Endodermal cell (in vitro differentiated cells): ENCODE measurements at regions not wholly inside any gene's neighbourhood (a gene's known extent, or its start where the extent isn't known, plus 50 kb on each side); places are given as distances from the start of the nearest gene placed in this dataset.

Experiments
- DNase-seq: peaks from one replicate; pipeline ENCODE4 v3.0.0-alpha.2; 2017
- H3K27ac ChIP-seq: 2 replicates; pipeline ENCODE4 v1.5.1; 2013; ENCODE audit warnings: mild to moderate bottlenecking, low read depth, low read length, moderate library complexity
- H3K27me3 ChIP-seq: 2 replicates; pipeline ENCODE4 v1.6.1; 2013; ENCODE audit warnings: mild to moderate bottlenecking, low read length, moderate library complexity; ENCODE audit not compliant: insufficient read depth, control insufficient read depth, poor library complexity, severe bottlenecking
- H3K36me3 ChIP-seq: 2 replicates; pipeline ENCODE4 v1.7.0; 2013; ENCODE audit warnings: mild to moderate bottlenecking, low read length, moderate library complexity; ENCODE audit not compliant: control insufficient read depth, insufficient read depth
- H3K4me1 ChIP-seq: one replicate; pipeline ENCODE4 v1.7.0; 2013; ENCODE audit warnings: low read length; ENCODE audit not compliant: control insufficient read depth, insufficient read depth
- H3K4me3 ChIP-seq: 2 replicates; pipeline ENCODE4 v1.5.1; 2013; ENCODE audit warnings: mild to moderate bottlenecking, low read length, moderate library complexity
- H3K9ac ChIP-seq: 2 replicates; pipeline ENCODE4 v1.6.1; 2013; ENCODE audit warnings: mild to moderate bottlenecking, low read length, moderate library complexity; ENCODE audit not compliant: poor library complexity, severe bottlenecking; ENCODE audit errors: extremely low read depth
- H3K9me3 ChIP-seq: 2 replicates; pipeline ENCODE4 v1.6.1; 2013; ENCODE audit warnings: mild to moderate bottlenecking, low read length, moderate library complexity; ENCODE audit not compliant: control insufficient read depth
- H3K27ac Mint-ChIP-seq: 2 replicates; pipeline ENCODE4 v1.8.0; 2020; ENCODE audit warnings: mixed read lengths
- H3K27me3 Mint-ChIP-seq: 2 replicates; pipeline ENCODE4 v1.8.0; 2021; ENCODE audit warnings: mild to moderate bottlenecking, mixed read lengths; ENCODE audit not compliant: insufficient read depth
- H3K36me3 Mint-ChIP-seq: 2 replicates; pipeline ENCODE4 v1.8.0; 2020; ENCODE audit warnings: low read depth, mixed read lengths
- H3K4me1 Mint-ChIP-seq: 2 replicates; pipeline ENCODE4 v1.8.0; 2020; ENCODE audit warnings: mixed read lengths
- H3K4me3 Mint-ChIP-seq: 2 replicates; pipeline ENCODE4 v1.8.0; 2020; ENCODE audit warnings: mild to moderate bottlenecking, moderate library complexity, mixed read lengths
- H3K9me3 Mint-ChIP-seq: 2 replicates; pipeline ENCODE4 v1.8.0; 2020; ENCODE audit warnings: mild to moderate bottlenecking, mixed read lengths
- CTCF ChIP-seq: fragments of 200-600 bp; sonication (generic); conservative IDR thresholded peaks from 2 replicates; pipeline ENCODE4 v1.5.0; 2021; ENCODE audit warnings: antibody characterized with exemption, mild to moderate bottlenecking
- WGBS, 2 experiments: methylation state at CpG; one replicate each; pipeline versions ENCODE4 v1.1.5 to v1.1.7; 2013; ENCODE audit warnings: missing lambda C conversion rate in 2 of 2, mixed read lengths in 1 of 2; ENCODE audit not compliant: insufficient coverage in 1 of 2, insufficient read length in 1 of 2; 5-methylcytosine and 5-hydroxymethylcytosine counted together

GRCh38 chr3:107907996-107908395 lies 182.8 kb downstream of the CD47 start:
- Histone ChIP-seq H3K27me3 (no peaks in the 10 kb centered on the region), H3K4me1 (no peaks in the 10 kb centered on the region)

GRCh38 chr3:107904536-107905066 lies 186.2 kb downstream of the CD47 start:
- Histone ChIP-seq H3K9me3 (no peaks in the 10 kb centered on the region), H3K4me3 (no peak overlapping the region), H3K27ac (no peak overlapping the region), H3K4me1 (no peaks in the 10 kb centered on the region), H3K27me3 (no peaks in the 10 kb centered on the region), H3K9ac (no peak overlapping the region), H3K36me3 (no peaks in the 10 kb centered on the region)
- no peak for DNase-seq
- TF ChIP-seq CTCF: no peak
- H3K36me3 Mint-ChIP-seq: no peaks in the 10 kb centered on the region
- H3K9me3 Mint-ChIP-seq: no peaks in the 10 kb centered on the region
- H3K27ac Mint-ChIP-seq: no peak overlapping the region
- no peaks in the 10 kb centered on the region for H3K4me1 Mint-ChIP-seq
- H3K27me3 Mint-ChIP-seq: no peaks in the 10 kb centered on the region
- 87 to 100% methylated on average over 3 to 6 of the region's 6 CpGs for WGBS, 2 experiments
- H3K4me3 Mint-ChIP-seq: no peak overlapping the region

More at GRCh38 chr3:107907996-107908395, 182.8 kb downstream of the CD47 start:
- H3K9ac ChIP-seq: no peak overlapping the region
- Mint-ChIP-seq H3K4me3 (no peak overlapping the region), H3K9me3 (no peaks in the 10 kb centered on the region), H3K36me3 (no peaks in the 10 kb centered on the region), H3K27me3 (no peaks in the 10 kb centered on the region), H3K27ac (no peak overlapping the region), H3K4me1 (no peaks in the 10 kb centered on the region)
- no peak for DNase-seq
- no peak overlapping the region for H3K4me3 ChIP-seq
- no peak overlapping the region for H3K27ac ChIP-seq
- TF ChIP-seq CTCF: no peak
- H3K36me3 ChIP-seq: no peaks in the 10 kb centered on the region
- H3K9me3 ChIP-seq: no peaks in the 10 kb centered on the region

GRCh38 chr3:107899990-107900651 lies 190.7 kb downstream of the CD47 start:
- Mint-ChIP-seq H3K27ac (no peak overlapping the region), H3K36me3 (no peaks in the 10 kb centered on the region), H3K27me3 (no peaks in the 10 kb centered on the region), H3K4me3 (no peak overlapping the region), H3K4me1 (no peaks in the 10 kb centered on the region), H3K9me3 (no peaks in the 10 kb centered on the region)
- H3K27ac ChIP-seq: no peak overlapping the region
- H3K9me3 ChIP-seq: no peaks in the 10 kb centered on the region
- no peaks in the 10 kb centered on the region for H3K27me3 ChIP-seq
- WGBS, 2 experiments: 73 to 79% methylated on average over 3 to 4 of the region's 4 CpGs
- no peak for TF ChIP-seq CTCF
- H3K4me1 ChIP-seq: no peaks in the 10 kb centered on the region
- H3K36me3 ChIP-seq: no peaks in the 10 kb centered on the region
- DNase-seq: no peak
- no peak overlapping the region for H3K4me3 ChIP-seq
- no peak overlapping the region for H3K9ac ChIP-seq
